HG02938 (cell line): ENCODE measurements at regions not wholly inside any gene's neighbourhood (a gene's known extent, or its start where the extent isn't known, plus 50 kb on each side); places are given as distances from the start of the nearest gene placed in this dataset.
"Not testable (repeated sequence)": the region's sequence is repeated elsewhere in the genome, so short reads cannot be mapped to it uniquely, and the experiment has no call there.

ENCODE experiments used
- ATAC-seq: cut with Tn5 transposase; IDR thresholded peaks from one replicate; pipeline ENCODE4 v1.9.1; 2021; ENCODE audit warnings: mild to moderate bottlenecking, moderate library complexity; ENCODE audit not compliant: unreplicated experiment

- ATAC-seq: no peak
Measured at GRCh38 chr14:83711046-83711445, 1818.9 kb upstream of the FLRT2 start.

- ATAC-seq: no peak
Measured at GRCh38 chr14:83712418-83713129, 1817.4 kb upstream of the FLRT2 start.

- ATAC-seq: no peak
Measured at GRCh38 chr14:83713732-83714131, 1816.2 kb upstream of the FLRT2 start.

- ATAC-seq: no peak
Measured at GRCh38 chr14:83714151-83714550, 1815.8 kb upstream of the FLRT2 start.

- not testable (repeated sequence) for ATAC-seq
Measured at GRCh38 chr14:83719435-83719834, 1810.5 kb upstream of the FLRT2 start.

GRCh38 chr14:83733670-83734069 lies 1796.3 kb upstream of the FLRT2 start:
- ATAC-seq: no peak

- ATAC-seq: no peak
Measured at GRCh38 chr14:83734431-83734830, 1795.5 kb upstream of the FLRT2 start.

- ATAC-seq: no peak
Measured at GRCh38 chr14:83741269-83741668, 1788.7 kb upstream of the FLRT2 start.

- ATAC-seq: no peak
Measured at GRCh38 chr14:83744224-83744623, 1785.7 kb upstream of the FLRT2 start.

GRCh38 chr14:83744891-83745290 lies 1785.1 kb upstream of the FLRT2 start:
- ATAC-seq: no peak

- no peak for ATAC-seq
Measured at GRCh38 chr14:83746336-83746735, 1783.6 kb upstream of the FLRT2 start.

- no peak for ATAC-seq
Measured at GRCh38 chr14:83757916-83758315, 1772.0 kb upstream of the FLRT2 start.

GRCh38 chr14:83764656-83765599 lies 1765.0 kb upstream of the FLRT2 start:
- ATAC-seq: no peak

GRCh38 chr14:83777516-83777915 lies 1752.4 kb upstream of the FLRT2 start:
- no peak for ATAC-seq

- no peak for ATAC-seq
Measured at GRCh38 chr14:83779266-83779665, 1750.7 kb upstream of the FLRT2 start.

- ATAC-seq: no peak
Measured at GRCh38 chr14:83780321-83780720, 1749.6 kb upstream of the FLRT2 start.

- ATAC-seq: no peak
Measured at GRCh38 chr14:83798421-83798820, 1731.5 kb upstream of the FLRT2 start.

GRCh38 chr14:83799233-83799632 lies 1730.7 kb upstream of the FLRT2 start:
- ATAC-seq: no peak

GRCh38 chr14:83814896-83815295 lies 1715.0 kb upstream of the FLRT2 start:
- ATAC-seq: no peak

- no peak for ATAC-seq
Measured at GRCh38 chr14:83816761-83817160, 1713.2 kb upstream of the FLRT2 start.

- ATAC-seq: no peak
Measured at GRCh38 chr14:83825843-83826242, 1704.1 kb upstream of the FLRT2 start.

- ATAC-seq: no peak
Measured at GRCh38 chr14:83826838-83827237, 1703.1 kb upstream of the FLRT2 start.
